Glomerular endothelial cell (primary cell): ENCODE measurements at regions not wholly inside any gene's neighbourhood (a gene's known extent, or its start where the extent isn't known, plus 50 kb on each side); places are given as distances from the start of the nearest gene placed in this dataset.

Experiments used
- DNase-seq: peaks from one replicate; pipeline ENCODE4 v3.0.0-alpha.2; 2011; ENCODE audit warnings: low read depth, low spot score; ENCODE audit errors: extremely low read depth

DNA sequence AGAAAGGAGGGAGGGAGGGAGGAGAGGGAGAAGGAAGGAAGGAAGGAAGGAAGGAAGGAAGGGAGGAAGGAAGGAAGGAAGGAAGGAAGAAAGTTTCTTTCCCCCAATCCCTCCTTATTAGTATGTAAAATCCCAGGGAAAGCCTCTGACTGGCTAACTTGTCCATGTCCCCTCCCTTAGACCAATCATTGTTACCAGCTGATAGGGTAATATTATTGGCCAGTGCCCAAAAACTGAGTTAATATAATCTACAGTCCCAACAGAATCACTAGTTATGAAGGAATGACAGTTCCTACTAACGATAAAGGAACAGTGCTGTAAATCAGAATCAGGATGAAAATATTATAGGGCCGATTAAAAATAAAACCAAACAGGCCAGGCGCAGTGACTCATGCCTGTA, 53.6 kb upstream of the CCNG1 start:
- DNase-seq = no peak

DNA sequence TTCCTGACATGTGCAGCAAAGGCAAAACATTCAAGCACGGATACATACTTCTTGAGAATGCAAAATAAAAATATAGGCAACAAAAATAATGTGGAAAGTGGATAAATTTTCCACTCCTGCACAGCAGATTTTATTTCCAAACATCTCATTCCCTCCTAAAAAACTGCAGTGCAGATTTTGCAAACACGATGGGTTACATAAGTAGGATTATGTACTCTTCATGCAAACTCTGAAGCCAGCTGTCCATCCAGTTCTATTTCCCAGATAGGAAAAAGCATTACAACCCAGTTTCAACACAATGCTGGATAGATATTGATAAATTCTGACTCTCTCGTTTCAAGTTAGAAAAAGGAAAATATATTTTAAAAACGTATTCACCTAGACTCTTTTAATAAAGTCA, 52.7 kb upstream of the CCNG1 start:
- DNase-seq = no peak

DNA sequence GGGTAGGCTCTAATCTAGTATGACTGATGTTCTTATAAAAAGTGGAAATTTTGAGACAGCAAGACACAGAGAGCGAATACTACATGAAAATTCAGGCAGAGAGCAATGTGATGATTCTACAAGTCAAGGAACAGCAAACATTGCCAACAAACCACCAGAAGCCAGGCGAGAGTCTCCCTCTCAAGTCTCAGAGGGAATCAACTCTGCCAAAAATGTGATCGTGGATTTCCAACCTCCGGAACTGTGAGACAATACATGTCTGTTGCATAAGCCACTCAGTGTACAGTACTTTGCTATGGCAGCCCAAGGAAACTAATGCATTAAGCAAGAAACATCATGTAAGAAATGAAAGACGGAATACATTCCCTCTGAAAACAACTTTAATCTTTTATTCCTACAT, 52.1 kb upstream of the CCNG1 start:
- no peak for DNase-seq

DNA sequence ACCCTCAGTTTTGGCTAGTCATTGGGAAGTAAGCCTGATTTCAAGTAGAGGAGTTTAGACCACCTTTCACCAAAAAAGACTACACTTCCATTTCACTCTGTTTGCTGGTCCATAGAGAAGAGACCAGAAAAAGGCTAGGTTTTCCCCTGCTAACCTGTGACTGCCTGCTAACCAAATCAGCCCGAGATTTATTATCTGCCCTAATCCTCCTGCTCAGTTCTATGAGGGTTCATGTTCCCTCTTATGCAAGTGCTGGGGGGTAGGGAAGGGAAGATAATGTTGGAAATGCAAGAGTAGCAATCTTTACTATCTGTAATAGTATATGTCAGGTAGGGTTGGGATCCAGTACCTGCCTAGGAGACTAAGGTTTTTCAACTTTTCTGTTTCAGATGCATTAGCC, 51.6 kb upstream of the CCNG1 start:
- no peak for DNase-seq

DNA sequence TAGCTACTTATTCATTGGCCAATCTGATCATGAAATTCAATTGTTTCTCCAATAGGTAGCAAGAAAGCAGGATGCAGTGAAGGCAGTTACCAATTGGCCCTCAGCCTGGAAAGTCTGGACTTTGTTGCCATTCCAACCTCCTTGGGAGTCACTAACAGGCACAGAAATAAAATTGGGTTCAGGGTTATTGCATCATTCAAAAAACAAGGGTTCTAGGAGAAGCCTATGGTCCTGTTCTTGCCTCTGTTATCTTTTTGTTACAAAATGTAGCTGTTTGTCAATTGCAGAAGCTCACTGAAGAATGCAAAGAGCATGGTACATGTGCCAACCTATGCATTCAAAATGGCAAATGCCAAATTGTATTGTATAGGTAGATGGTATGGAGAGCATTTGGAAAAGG, 51.0 kb upstream of the CCNG1 start:
- DNase-seq = no peak

DNA sequence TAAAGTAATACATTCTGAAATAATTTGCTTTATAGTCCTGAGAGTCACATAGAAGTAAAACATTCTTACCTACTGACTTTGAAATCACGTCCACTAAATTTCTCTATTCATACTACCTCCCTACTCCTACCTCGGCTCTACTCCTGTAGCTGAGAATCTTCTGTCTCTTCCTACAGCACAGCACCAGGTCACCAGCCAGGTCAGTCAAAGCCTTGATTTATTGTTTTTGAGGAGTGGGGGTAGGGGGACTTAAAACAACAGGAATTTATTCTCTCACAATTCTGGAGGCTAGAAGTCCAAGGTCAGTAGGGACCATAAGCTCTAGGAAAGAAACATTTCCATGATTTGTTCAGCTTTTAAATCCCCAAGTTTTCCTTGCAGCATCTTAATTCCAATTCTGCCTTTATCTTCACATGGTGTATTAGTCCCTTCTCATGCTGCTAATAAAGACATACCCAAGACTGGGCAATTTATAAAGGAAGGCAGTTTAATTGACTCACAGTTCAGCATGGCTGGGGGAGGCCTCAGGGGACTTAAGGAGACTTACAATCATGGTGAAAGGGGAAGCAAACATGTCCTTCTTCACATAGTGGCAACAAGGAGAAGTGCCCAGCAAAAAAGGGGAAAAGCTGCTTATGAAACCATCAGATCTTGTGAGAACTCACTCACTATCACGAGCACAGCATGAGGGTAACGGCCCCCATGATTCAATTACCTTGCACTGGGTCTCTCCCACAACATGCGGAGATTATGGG, 49.6 kb upstream of the CCNG1 start:
- no peak for DNase-seq
